ENCODE measurements at regions not wholly inside any gene's neighbourhood (a gene's known extent, or its start where the extent isn't known, plus 50 kb on each side); places are given as distances from the start of the nearest gene placed in this dataset.

- no peaks in the 10 kb centered on the region for H3K36me3 ChIP-seq (ENCODE audit: insufficient read depth, low read length)
- H3K4me1 Mint-ChIP-seq (ENCODE audit: low read depth), result no peaks in the 10 kb centered on the region
- ATAC-seq (ENCODE audit: poor library complexity) (no peak), DNase-seq (no peak)
- no peak overlapping the region for H3K4me3 ChIP-seq (ENCODE audit: low read length)
- no peak overlapping the region for H3K27ac ChIP-seq (ENCODE audit: low read depth in 1 of 2, low read length in 2 of 2)
- ChIA-PET CTCF (no interaction called here), POLR2A (no interaction called here)
- H3K4me1 ChIP-seq (ENCODE audit: insufficient read depth, low read length), result no peaks in the 10 kb centered on the region
- H3K27me3 ChIP-seq (ENCODE audit: control insufficient read depth in 1 of 2, insufficient read depth in 2 of 2, low read length in 2 of 2), result no peaks in the 10 kb centered on the region
- peaks cover 0 to 7% of the 10 kb centered on the region in 2 experiments for H3K9me3 ChIP-seq (ENCODE audit: control insufficient read depth in 1 of 2, insufficient read depth in 1 of 2, low read length in 2 of 2)
- peaks cover 8% of the 10 kb centered on the region for H3K9me3 Mint-ChIP-seq
- H3K27ac Mint-ChIP-seq, result no peak overlapping the region
- TF ChIP-seq CTCF (IDR thresholded peaks at IDR 0.05), result no peak
- no peaks in the 10 kb centered on the region for H3K27me3 Mint-ChIP-seq
- no peaks in the 10 kb centered on the region for H3K36me3 Mint-ChIP-seq (ENCODE audit: low read depth)
- intact Hi-C loops (cut with DNase I, micrococcal nuclease), result no loop called here
- no peak overlapping the region for H3K4me3 Mint-ChIP-seq
Measured at GRCh38 chr14:86790408-86791364, 1202.3 kb downstream of the GALC start.

DNA sequence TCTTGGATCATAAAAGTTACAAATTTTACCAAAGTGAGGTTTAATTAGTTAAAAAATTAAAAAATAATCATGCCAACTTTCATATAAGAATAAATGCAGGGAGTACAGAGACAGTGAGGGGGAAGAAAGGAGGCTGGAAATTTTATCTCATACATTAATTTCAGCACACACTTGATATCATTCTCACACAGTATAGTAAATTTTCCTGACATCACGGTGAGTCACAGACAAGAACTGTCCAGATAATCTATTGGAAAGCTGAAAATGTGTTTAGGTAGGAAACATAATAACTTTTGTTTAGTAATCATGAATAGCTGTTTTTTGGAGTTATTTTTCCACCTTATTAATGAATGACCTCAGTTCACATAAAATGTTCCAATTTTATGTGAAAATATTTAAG is 1204.8 kb downstream of the GALC start:
- Histone ChIP-seq H3K27me3 (ENCODE audit: control insufficient read depth in 1 of 2, insufficient read depth in 2 of 2, low read length in 2 of 2) (no peaks in the 10 kb centered on the region), H3K36me3 (ENCODE audit: insufficient read depth, low read length) (no peaks in the 10 kb centered on the region), H3K27ac (ENCODE audit: low read depth in 1 of 2, low read length in 2 of 2) (no peak overlapping the region), H3K4me3 (ENCODE audit: low read length) (no peak overlapping the region), H3K9me3 (ENCODE audit: control insufficient read depth in 1 of 2, insufficient read depth in 1 of 2, low read length in 2 of 2) (peaks cover 0 to 7% of the 10 kb centered on the region in 2 experiments), H3K4me1 (ENCODE audit: insufficient read depth, low read length) (no peaks in the 10 kb centered on the region)
- POLR2A ChIA-PET, result no interaction called here
- Mint-ChIP-seq H3K9me3 (peaks cover 10% of the 10 kb centered on the region), H3K27ac (no peak overlapping the region), H3K4me1 (ENCODE audit: low read depth) (no peaks in the 10 kb centered on the region), H3K4me3 (no peak overlapping the region), H3K27me3 (no peaks in the 10 kb centered on the region), H3K36me3 (ENCODE audit: low read depth) (no peaks in the 10 kb centered on the region)
- no peak for DNase-seq
- no peak for ATAC-seq (ENCODE audit: poor library complexity)
- CTCF ChIA-PET, result no interaction called here
- TF ChIP-seq CTCF (IDR thresholded peaks at IDR 0.05), result no peak
- intact Hi-C loops (cut with DNase I, micrococcal nuclease), result no loop called here

DNA sequence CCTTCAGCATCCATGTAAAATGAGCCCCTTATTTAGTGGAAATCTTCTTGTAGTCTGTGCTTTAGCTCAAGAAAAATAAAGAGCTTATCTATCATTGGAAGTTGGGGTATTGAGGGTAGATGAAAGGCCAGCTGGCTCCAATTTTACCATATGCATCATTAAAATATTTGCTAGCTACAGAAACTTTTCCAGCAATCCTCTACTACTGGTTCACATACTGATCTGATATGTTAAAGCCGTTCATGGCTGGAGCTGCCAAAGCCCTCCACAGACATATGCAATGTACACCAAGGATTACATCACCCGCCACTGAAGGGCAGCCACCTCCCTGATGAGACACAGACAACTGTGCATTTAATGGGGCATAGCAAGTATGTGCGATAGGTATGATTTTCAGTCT is 1205.3 kb downstream of the GALC start:
- H3K9me3 Mint-ChIP-seq, result peaks cover 8% of the 10 kb centered on the region
- ATAC-seq (ENCODE audit: poor library complexity), result no peak
- Histone ChIP-seq H3K27ac (ENCODE audit: low read depth in 1 of 2, low read length in 2 of 2) (no peak overlapping the region), H3K27me3 (ENCODE audit: control insufficient read depth in 1 of 2, insufficient read depth in 2 of 2, low read length in 2 of 2) (no peaks in the 10 kb centered on the region), H3K4me3 (ENCODE audit: low read length) (no peak overlapping the region), H3K9me3 (ENCODE audit: control insufficient read depth in 1 of 2, insufficient read depth in 1 of 2, low read length in 2 of 2) (peaks cover 0 to 7% of the 10 kb centered on the region in 2 experiments), H3K4me1 (ENCODE audit: insufficient read depth, low read length) (no peaks in the 10 kb centered on the region), H3K36me3 (ENCODE audit: insufficient read depth, low read length) (no peaks in the 10 kb centered on the region)
- no peaks in the 10 kb centered on the region for H3K4me1 Mint-ChIP-seq (ENCODE audit: low read depth)
- ChIA-PET POLR2A (no interaction called here), CTCF (no interaction called here)
- no peaks in the 10 kb centered on the region for H3K36me3 Mint-ChIP-seq (ENCODE audit: low read depth)
- no peak for DNase-seq
- no peak overlapping the region for H3K27ac Mint-ChIP-seq
- intact Hi-C loops (cut with DNase I, micrococcal nuclease), result no loop called here
- no peak overlapping the region for H3K4me3 Mint-ChIP-seq
- no peaks in the 10 kb centered on the region for H3K27me3 Mint-ChIP-seq
- no peak for TF ChIP-seq CTCF (IDR thresholded peaks at IDR 0.05)
